ENCODE measurements at regions not wholly inside any gene's neighbourhood (a gene's known extent, or its start where the extent isn't known, plus 50 kb on each side); places are given as distances from the start of the nearest gene placed in this dataset.

- ChIA-PET SMC1A (ENCODE audit: uncharacterized antibody, unreplicated experiment) (interaction anchor here (1.0 to 2.1 kb wide), 3 partner anchors 588 to 1049 kb away, joined by 3 to 6 read pairs (median 3); no protein-coding TSS in a partner anchor), CTCF (interaction anchor here (0.5 to 4.0 kb wide), 28 partner anchors 8 to 1788 kb away, joined by 3 to 17 read pairs (median 4); no protein-coding TSS in a partner anchor), RAD21 (ENCODE audit: unreplicated experiment) (interaction anchor here (0.9 to 1.6 kb wide), 4 partner anchors 19 to 588 kb away, joined by 3 to 7 read pairs (median 3); no protein-coding TSS in a partner anchor), POLR2A (no interaction called here)
- H4K20me1 ChIP-seq (ENCODE audit: control insufficient read depth, insufficient read depth): no peaks in the 10 kb centered on the region
- FAIRE-seq (peak; percentile 52), DNase-seq (ENCODE audit: low read depth, low spot score) (no peak), ATAC-seq (no peak)
- BruUV-seq (replicated peaks): no TSS peak
- H3K4me1 ChIP-seq (ENCODE audit: control insufficient read depth, insufficient read depth, low read length): no peaks in the 10 kb centered on the region
- H3K27ac ChIP-seq (ENCODE audit: control insufficient read depth, insufficient read depth): no peak overlapping the region
- no peaks in the 10 kb centered on the region for H3K36me3 ChIP-seq (ENCODE audit: control insufficient read depth in 2 of 2, insufficient read depth in 2 of 2, low read length in 1 of 2)
- intact Hi-C loops (cut with micrococcal nuclease; ENCODE audit: unreplicated experiment) (loop anchor here (2.0 kb wide), 1 partner anchor 1144 kb away; the partner anchor contains the start of gene PTPRU), in situ Hi-C loops (cut with MboI) (no loop called here)
- no peak overlapping the region for H3K4me2 ChIP-seq (ENCODE audit: control insufficient read depth, insufficient read depth)
- TF ChIP-seq, protein P1, sequence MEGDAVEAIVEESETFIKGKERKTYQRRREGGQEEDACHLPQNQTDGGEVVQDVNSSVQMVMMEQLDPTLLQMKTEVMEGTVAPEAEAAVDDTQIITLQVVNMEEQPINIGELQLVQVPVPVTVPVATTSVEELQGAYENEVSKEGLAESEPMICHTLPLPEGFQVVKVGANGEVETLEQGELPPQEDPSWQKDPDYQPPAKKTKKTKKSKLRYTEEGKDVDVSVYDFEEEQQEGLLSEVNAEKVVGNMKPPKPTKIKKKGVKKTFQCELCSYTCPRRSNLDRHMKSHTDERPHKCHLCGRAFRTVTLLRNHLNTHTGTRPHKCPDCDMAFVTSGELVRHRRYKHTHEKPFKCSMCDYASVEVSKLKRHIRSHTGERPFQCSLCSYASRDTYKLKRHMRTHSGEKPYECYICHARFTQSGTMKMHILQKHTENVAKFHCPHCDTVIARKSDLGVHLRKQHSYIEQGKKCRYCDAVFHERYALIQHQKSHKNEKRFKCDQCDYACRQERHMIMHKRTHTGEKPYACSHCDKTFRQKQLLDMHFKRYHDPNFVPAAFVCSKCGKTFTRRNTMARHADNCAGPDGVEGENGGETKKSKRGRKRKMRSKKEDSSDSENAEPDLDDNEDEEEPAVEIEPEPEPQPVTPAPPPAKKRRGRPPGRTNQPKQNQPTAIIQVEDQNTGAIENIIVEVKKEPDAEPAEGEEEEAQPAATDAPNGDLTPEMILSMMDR (IDR thresholded peaks at IDR 0.05 in 2 of 3, conservative IDR thresholded peaks at IDR 0.05 in 1 of 3; ENCODE audit: control insufficient read depth in 2 of 3, extremely low read depth in 1 of 3, insufficient read depth in 1 of 3, low read depth in 3 of 3, low read length in 3 of 3): no peak
- no peak for TF ChIP-seq NFYB (IDR thresholded peaks at IDR 0.05; ENCODE audit: insufficient read depth, low read depth, low read length)
- TF ChIP-seq TCF7 (IDR thresholded peaks at IDR 0.05; ENCODE audit: borderline replicate concordance): no peak
- no peak for TF ChIP-seq RAD51 (IDR thresholded peaks at IDR 0.05)
- TF ChIP-seq POLR2A (IDR thresholded peaks at IDR 0.05; ENCODE audit: low read depth, low read length): no peak
- TF ChIP-seq MYB (IDR thresholded peaks at IDR 0.05; ENCODE audit: borderline replicate concordance, low read depth, low read length): no peak
- TF ChIP-seq IRF3 (IDR thresholded peaks at IDR 0.05): no peak
- no peak overlapping the region for H3K4me3 ChIP-seq
- H3K79me2 ChIP-seq (ENCODE audit: control insufficient read depth, insufficient read depth, low read length): no peaks in the 10 kb centered on the region
- H2AFZ ChIP-seq (ENCODE audit: control insufficient read depth, low read depth, low read length): no peak overlapping the region
- H3K9me3 ChIP-seq (replicated peaks; ENCODE audit: control insufficient read depth, insufficient read depth, low read length): no peaks in the 10 kb centered on the region
- WGBS (ENCODE audit: insufficient coverage, insufficient replicate concordance, low lambda C conversion rate, missing lambda C conversion rate): 0% methylated on average over 3 of the region's 3 CpGs
- H3K9ac ChIP-seq (ENCODE audit: control insufficient read depth, insufficient read depth, low read length): no peak overlapping the region
- H3K27me3 ChIP-seq (replicated peaks in 1 of 2; ENCODE audit: control insufficient read depth in 2 of 2, insufficient read depth in 2 of 2, low read length in 1 of 2): peaks cover 0 to 2% of the 10 kb centered on the region in 2 experiments; a peak in 2 of 4 replicates
These were observed 342.8 kb downstream of the MATN1 start for GRCh38 chr1:30380625-30380984.
